Upper lobe of left lung (tissue), 6 donors: ENCODE measurements at regions not wholly inside any gene's neighbourhood (a gene's known extent, or its start where the extent isn't known, plus 50 kb on each side); places are given as distances from the start of the nearest gene placed in this dataset.

Experiments used
- ATAC-seq, 2 donors: fragments of 200-7000 bp; cut with Tn5 transposase; one replicate each; pipeline ENCODE4 v1.9.1; 2022; ENCODE audit warnings: mild to moderate bottlenecking in 2 of 2, moderate library complexity in 2 of 2; ENCODE audit not compliant: low FRiP score in 2 of 2
- DNase-seq, 2 donors: peaks; one replicate each; pipeline ENCODE4 v3.0.0-alpha.2; 2019 to 2020
- H3K27ac ChIP-seq, 4 donors: fragments of 200-600 bp; sonication (generic); one replicate each; pipeline ENCODE4 v1.5.1; 2016 to 2019
- H3K27me3 ChIP-seq, 4 donors: fragments of 200-600 bp; sonication (generic); one replicate each; pipeline ENCODE4 v1.5.1; 2017 to 2019
- H3K36me3 ChIP-seq, 4 donors: fragments of 200-600 bp; sonication (generic); one replicate each; pipeline ENCODE4 v1.5.1; 2016 to 2019
- H3K4me1 ChIP-seq, 4 donors: fragments of 200-600 bp; sonication (generic); one replicate each; pipeline ENCODE4 v1.5.1; 2018 to 2019
- H3K4me3 ChIP-seq, 4 donors: fragments of 200-600 bp; sonication (generic); one replicate each; pipeline ENCODE4 v1.5.1; 2017 to 2019; ENCODE audit warnings: mild to moderate bottlenecking in 2 of 4, moderate library complexity in 1 of 4
- H3K9me3 ChIP-seq, 4 donors: fragments of 200-600 bp; sonication (generic); one replicate each; pipeline ENCODE4 v1.5.1; 2018 to 2019
- CTCF ChIP-seq, 6 experiments: fragments of 450-650 bp in 4 of 6; fragments of 200-600 bp in 2 of 6; sonication (generic) in 2 of 6; IDR thresholded peaks; one replicate each; pipeline ENCODE4 v1.5.1; 2016 to 2019; ENCODE audit warnings: antibody characterized with exemption in 6 of 6
- EP300 ChIP-seq, 4 donors: sonication (generic); formaldehyde crosslinking; IDR thresholded peaks; one replicate each; pipeline ENCODE4 v1.5.1; 2017; ENCODE audit warnings: antibody characterized with exemption in 4 of 4, control low read depth in 2 of 4
- POLR2A ChIP-seq, 4 donors: fragments of 450-650 bp; IDR thresholded peaks; one replicate each; pipeline ENCODE4 v1.5.1; 2016 to 2017; ENCODE audit warnings: antibody characterized with exemption in 4 of 4, mild to moderate bottlenecking in 2 of 4
- POLR2AphosphoS5 ChIP-seq, 2 donors: sonication (generic); formaldehyde crosslinking; IDR thresholded peaks; one replicate each; pipeline ENCODE4 v1.5.1; 2017; ENCODE audit warnings: antibody characterized with exemption in 2 of 2
- WGBS, 2 donors: methylation state at CpG; one replicate each; pipeline ENCODE4 v1.1.5; 2017 to 2018; 5-methylcytosine and 5-hydroxymethylcytosine counted together
- donor health status: DM: no; HTN: no; CAD: no; lungs with moderate emphysema.
- donor health status: DM: no; HTN: yes; CAD: no; lungs with severe emphysema.

- Histone ChIP-seq H3K4me1 (no peaks in the 10 kb centered on the region), H3K36me3 (no peaks in the 10 kb centered on the region), H3K27me3 (no peaks in the 10 kb centered on the region), H3K27ac (no peak overlapping the region), H3K4me3 (no peak overlapping the region), H3K9me3 (no peaks in the 10 kb centered on the region)
- TF ChIP-seq CTCF (IDR thresholded peaks at IDR 0.05), result no peak
- TF ChIP-seq POLR2AphosphoS5 (IDR thresholded peaks at IDR 0.05), result no peak
- TF ChIP-seq EP300 (IDR thresholded peaks at IDR 0.05), result no peak
- TF ChIP-seq POLR2A (IDR thresholded peaks at IDR 0.05), result no peak
- no peak for ATAC-seq
- DNase-seq, result no peak
Observed at GRCh38 chr6:135627092-135627715, 129.7 kb upstream of the AHI1 start.

- WGBS, 2 donors, result 57 to 59% methylated on average over 6 of the region's 6 CpGs
- Histone ChIP-seq H3K27ac (no peak overlapping the region), H3K9me3 (no peaks in the 10 kb centered on the region), H3K27me3 (no peaks in the 10 kb centered on the region), H3K4me3 (no peak overlapping the region), H3K36me3 (no peaks in the 10 kb centered on the region), H3K4me1 (no peaks in the 10 kb centered on the region)
- no peak for DNase-seq
- TF ChIP-seq CTCF (IDR thresholded peaks at IDR 0.05) (no peak), POLR2AphosphoS5 (IDR thresholded peaks at IDR 0.05) (no peak), EP300 (IDR thresholded peaks at IDR 0.05) (no peak), POLR2A (IDR thresholded peaks at IDR 0.05) (no peak)
- ATAC-seq, result no peak
Observed at GRCh38 chr6:135630789-135631376, 133.3 kb upstream of the AHI1 start.

GRCh38 chr6:135631821-135632220 lies 134.3 kb upstream of the AHI1 start:
- no peaks in the 10 kb centered on the region for H3K9me3 ChIP-seq
- H3K27ac ChIP-seq, result no peak overlapping the region
- DNase-seq (no peak), ATAC-seq (no peak)
- TF ChIP-seq POLR2A (IDR thresholded peaks at IDR 0.05), result no peak
- no peak for TF ChIP-seq CTCF (IDR thresholded peaks at IDR 0.05)
- TF ChIP-seq EP300 (IDR thresholded peaks at IDR 0.05), result no peak
- no peak for TF ChIP-seq POLR2AphosphoS5 (IDR thresholded peaks at IDR 0.05)
- no peaks in the 10 kb centered on the region for H3K36me3 ChIP-seq
- no peaks in the 10 kb centered on the region for H3K27me3 ChIP-seq
- H3K4me3 ChIP-seq, result no peak overlapping the region
- H3K4me1 ChIP-seq, result no peaks in the 10 kb centered on the region
- 63 to 69% methylated on average over 2 of the region's 2 CpGs for WGBS, 2 donors

- no peak overlapping the region for H3K4me3 ChIP-seq
- no peaks in the 10 kb centered on the region for H3K9me3 ChIP-seq
- WGBS, 2 donors, result 58 to 65% methylated on average over 2 of the region's 2 CpGs
- H3K27me3 ChIP-seq, result no peaks in the 10 kb centered on the region
- H3K36me3 ChIP-seq, result no peaks in the 10 kb centered on the region
- TF ChIP-seq EP300 (IDR thresholded peaks at IDR 0.05), result no peak
- TF ChIP-seq POLR2AphosphoS5 (IDR thresholded peaks at IDR 0.05), result no peak
- no peak for TF ChIP-seq CTCF (IDR thresholded peaks at IDR 0.05)
- no peak for TF ChIP-seq POLR2A (IDR thresholded peaks at IDR 0.05)
- ATAC-seq, result no peak
- no peaks in the 10 kb centered on the region for H3K4me1 ChIP-seq
- H3K27ac ChIP-seq, result no peak overlapping the region
- no peak for DNase-seq
Observed at GRCh38 chr6:135633573-135633972, 136.0 kb upstream of the AHI1 start.

- no peaks in the 10 kb centered on the region for H3K27me3 ChIP-seq
- H3K27ac ChIP-seq, result no peak overlapping the region
- DNase-seq (no peak), ATAC-seq (no peak)
- H3K9me3 ChIP-seq, result no peaks in the 10 kb centered on the region
- no peak overlapping the region for H3K4me3 ChIP-seq
- no peaks in the 10 kb centered on the region for H3K36me3 ChIP-seq
- no peak for TF ChIP-seq POLR2A (IDR thresholded peaks at IDR 0.05)
- TF ChIP-seq POLR2AphosphoS5 (IDR thresholded peaks at IDR 0.05), result no peak
- no peak for TF ChIP-seq EP300 (IDR thresholded peaks at IDR 0.05)
- TF ChIP-seq CTCF (IDR thresholded peaks at IDR 0.05), result no peak
- H3K4me1 ChIP-seq, result no peaks in the 10 kb centered on the region
Observed at GRCh38 chr6:135637701-135638100, 140.2 kb upstream of the AHI1 start.
